ENCODE measurements at regions not wholly inside any gene's neighbourhood (a gene's known extent, or its start where the extent isn't known, plus 50 kb on each side); places are given as distances from the start of the nearest gene placed in this dataset.

GRCh38 chr9:99451112-99451606 is 229.1 kb downstream of the SEC61B start:
- no peak overlapping the region for H3K27ac ChIP-seq
- H3K27me3 ChIP-seq (ENCODE audit: insufficient read depth, low read depth), result no peaks in the 10 kb centered on the region
- H3K4me1 ChIP-seq (ENCODE audit: low read depth, poor library complexity, severe bottlenecking), result no peaks in the 10 kb centered on the region
- H3K9ac ChIP-seq, result no peak overlapping the region
- TF ChIP-seq, protein P1, sequence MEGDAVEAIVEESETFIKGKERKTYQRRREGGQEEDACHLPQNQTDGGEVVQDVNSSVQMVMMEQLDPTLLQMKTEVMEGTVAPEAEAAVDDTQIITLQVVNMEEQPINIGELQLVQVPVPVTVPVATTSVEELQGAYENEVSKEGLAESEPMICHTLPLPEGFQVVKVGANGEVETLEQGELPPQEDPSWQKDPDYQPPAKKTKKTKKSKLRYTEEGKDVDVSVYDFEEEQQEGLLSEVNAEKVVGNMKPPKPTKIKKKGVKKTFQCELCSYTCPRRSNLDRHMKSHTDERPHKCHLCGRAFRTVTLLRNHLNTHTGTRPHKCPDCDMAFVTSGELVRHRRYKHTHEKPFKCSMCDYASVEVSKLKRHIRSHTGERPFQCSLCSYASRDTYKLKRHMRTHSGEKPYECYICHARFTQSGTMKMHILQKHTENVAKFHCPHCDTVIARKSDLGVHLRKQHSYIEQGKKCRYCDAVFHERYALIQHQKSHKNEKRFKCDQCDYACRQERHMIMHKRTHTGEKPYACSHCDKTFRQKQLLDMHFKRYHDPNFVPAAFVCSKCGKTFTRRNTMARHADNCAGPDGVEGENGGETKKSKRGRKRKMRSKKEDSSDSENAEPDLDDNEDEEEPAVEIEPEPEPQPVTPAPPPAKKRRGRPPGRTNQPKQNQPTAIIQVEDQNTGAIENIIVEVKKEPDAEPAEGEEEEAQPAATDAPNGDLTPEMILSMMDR (conservative IDR thresholded peaks at IDR 0.05; ENCODE audit: low read depth, low read length), result no peak
- no peak overlapping the region for H3K4me3 ChIP-seq (IDR thresholded peaks at IDR 0.05; ENCODE audit: insufficient read depth, low read depth, low read length)
- no peaks in the 10 kb centered on the region for H3K79me2 ChIP-seq (ENCODE audit: insufficient read depth, low read depth)
- no peaks in the 10 kb centered on the region for H4K20me1 ChIP-seq (ENCODE audit: insufficient read depth)
- no peaks in the 10 kb centered on the region for H3K36me3 ChIP-seq (ENCODE audit: insufficient read depth)
- H2AFZ ChIP-seq (ENCODE audit: low read depth), result no peak overlapping the region
- H3K4me2 ChIP-seq, result no peak overlapping the region

- H4K20me1 ChIP-seq (ENCODE audit: insufficient read depth), result no peaks in the 10 kb centered on the region
- H3K4me2 ChIP-seq, result no peak overlapping the region
- no peaks in the 10 kb centered on the region for H3K4me1 ChIP-seq (ENCODE audit: low read depth, poor library complexity, severe bottlenecking)
- H3K27ac ChIP-seq, result no peak overlapping the region
- no peaks in the 10 kb centered on the region for H3K79me2 ChIP-seq (ENCODE audit: insufficient read depth, low read depth)
- H3K4me3 ChIP-seq (IDR thresholded peaks at IDR 0.05; ENCODE audit: insufficient read depth, low read depth, low read length), result no peak overlapping the region
- H2AFZ ChIP-seq (ENCODE audit: low read depth), result no peak overlapping the region
- TF ChIP-seq, protein P1 (conservative IDR thresholded peaks at IDR 0.05; ENCODE audit: low read depth, low read length), result no peak
- H3K36me3 ChIP-seq (ENCODE audit: insufficient read depth), result no peaks in the 10 kb centered on the region
- no peaks in the 10 kb centered on the region for H3K27me3 ChIP-seq (ENCODE audit: insufficient read depth, low read depth)
- no peak overlapping the region for H3K9ac ChIP-seq
Observed at GRCh38 chr9:99457406-99457805, 235.3 kb downstream of the SEC61B start.

DNA sequence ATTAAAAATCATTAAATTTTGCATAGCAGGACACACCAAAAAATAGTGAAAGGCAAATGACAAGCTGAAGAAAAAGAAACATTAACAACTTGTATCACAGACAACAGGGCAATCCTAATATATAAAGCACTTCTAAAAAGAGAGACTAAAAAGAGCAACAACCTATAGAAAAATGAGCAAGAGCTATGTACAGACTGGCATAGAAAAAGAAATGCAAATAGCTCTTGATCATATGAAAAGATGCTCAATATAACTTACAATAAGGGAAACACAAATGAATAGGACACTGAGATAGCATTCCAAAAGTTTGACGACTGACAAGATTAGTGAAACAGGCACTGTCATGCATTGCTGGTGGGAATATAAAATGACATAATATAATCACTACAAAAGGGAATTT is 235.9 kb downstream of the SEC61B start:
- Histone ChIP-seq H4K20me1 (ENCODE audit: insufficient read depth) (no peaks in the 10 kb centered on the region), H2AFZ (ENCODE audit: low read depth) (no peak overlapping the region), H3K4me2 (no peak overlapping the region), H3K27ac (no peak overlapping the region), H3K79me2 (ENCODE audit: insufficient read depth, low read depth) (no peaks in the 10 kb centered on the region), H3K36me3 (ENCODE audit: insufficient read depth) (no peaks in the 10 kb centered on the region), H3K9ac (no peak overlapping the region), H3K4me1 (ENCODE audit: low read depth, poor library complexity, severe bottlenecking) (no peaks in the 10 kb centered on the region), H3K27me3 (ENCODE audit: insufficient read depth, low read depth) (no peaks in the 10 kb centered on the region), H3K4me3 (IDR thresholded peaks at IDR 0.05; ENCODE audit: insufficient read depth, low read depth, low read length) (no peak overlapping the region)
- TF ChIP-seq, protein P1 (conservative IDR thresholded peaks at IDR 0.05; ENCODE audit: low read depth, low read length), result no peak

DNA sequence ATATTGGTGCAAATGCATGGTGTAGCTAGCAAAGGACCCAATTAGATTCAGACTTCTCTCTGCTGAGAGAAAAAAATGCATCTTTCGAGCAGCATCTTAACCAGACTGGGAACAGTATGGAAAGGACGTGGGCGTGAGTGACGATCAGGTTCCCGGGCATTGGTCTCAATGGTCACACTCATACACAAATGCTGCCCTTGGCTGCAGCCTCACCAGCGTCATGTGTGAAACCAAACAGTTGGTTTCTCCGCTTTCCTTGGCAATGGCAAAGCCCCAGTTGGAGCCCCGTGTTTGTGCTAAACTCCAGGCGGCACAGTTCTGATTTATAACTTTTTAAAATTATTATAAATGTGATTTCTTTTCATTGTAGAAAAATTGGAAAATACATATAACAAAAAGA is 237.8 kb downstream of the SEC61B start:
- H4K20me1 ChIP-seq (ENCODE audit: insufficient read depth), result no peaks in the 10 kb centered on the region
- TF ChIP-seq, protein P1 (conservative IDR thresholded peaks at IDR 0.05; ENCODE audit: low read depth, low read length), result no peak
- H3K27me3 ChIP-seq (ENCODE audit: insufficient read depth, low read depth), result no peaks in the 10 kb centered on the region
- no peaks in the 10 kb centered on the region for H3K36me3 ChIP-seq (ENCODE audit: insufficient read depth)
- H3K79me2 ChIP-seq (ENCODE audit: insufficient read depth, low read depth), result no peaks in the 10 kb centered on the region
- H3K27ac ChIP-seq, result no peak overlapping the region
- H2AFZ ChIP-seq (ENCODE audit: low read depth), result no peak overlapping the region
- no peak overlapping the region for H3K9ac ChIP-seq
- H3K4me1 ChIP-seq (ENCODE audit: low read depth, poor library complexity, severe bottlenecking), result no peaks in the 10 kb centered on the region
- no peak overlapping the region for H3K4me2 ChIP-seq
- no peak overlapping the region for H3K4me3 ChIP-seq (IDR thresholded peaks at IDR 0.05; ENCODE audit: insufficient read depth, low read depth, low read length)
